ENCODE measurements at regions not wholly inside any gene's neighbourhood (a gene's known extent, or its start where the extent isn't known, plus 50 kb on each side); places are given as distances from the start of the nearest gene placed in this dataset.

DNA sequence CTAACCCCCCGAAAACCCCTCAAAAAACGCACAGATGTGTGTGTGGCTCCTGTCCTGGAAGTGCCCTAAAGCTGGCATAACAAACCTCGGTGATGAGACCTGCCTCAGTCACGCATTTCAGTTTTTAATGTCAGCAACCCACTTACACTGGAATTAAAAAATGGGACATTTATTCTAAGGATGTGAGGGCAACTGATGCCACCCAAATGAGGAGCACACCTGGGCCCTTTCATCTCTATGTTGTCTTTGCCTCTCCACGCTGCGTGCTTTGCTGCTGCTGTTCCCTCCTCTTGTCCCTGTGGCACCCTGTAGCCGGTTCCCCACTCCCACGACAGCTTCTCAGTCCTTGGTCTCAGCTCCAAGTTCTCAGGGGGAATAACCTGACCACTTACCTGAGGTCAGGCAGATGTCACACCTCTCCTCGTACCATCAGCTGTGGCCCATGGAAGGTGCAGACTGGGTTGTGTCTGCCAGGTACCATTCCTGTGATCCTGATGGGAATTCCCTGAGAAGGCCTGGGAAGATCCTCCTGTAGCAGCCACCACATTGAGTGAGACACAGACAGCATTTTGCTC, 134.2 kb upstream of the THBS2 start:
- Histone ChIP-seq H3K79me2 (ENCODE audit: control insufficient read depth, insufficient read depth, low read length) (no peaks in the 10 kb centered on the region), H3K36me3 (ENCODE audit: control insufficient read depth in 2 of 2, extremely low read depth in 1 of 2, insufficient read depth in 2 of 2, low read length in 2 of 2) (no peaks in the 10 kb centered on the region), H3K27me3 (ENCODE audit: control insufficient read depth, extremely low read depth, insufficient read depth, low read length) (peaks cover 3% of the 10 kb centered on the region), H3K4me1 (ENCODE audit: control insufficient read depth, extremely low read depth, insufficient read depth, low read length) (no peaks in the 10 kb centered on the region), H3K9me1 (ENCODE audit: control insufficient read depth, extremely low read depth, insufficient read depth, low read length) (no peaks in the 10 kb centered on the region), H3K4me3 (ENCODE audit: control insufficient read depth in 2 of 3, extremely low read depth in 1 of 3, insufficient read depth in 2 of 3, low read depth in 1 of 3, low read length in 3 of 3) (no peak overlapping the region), H4K20me1 (ENCODE audit: control insufficient read depth, extremely low read depth, insufficient read depth, low read length) (no peaks in the 10 kb centered on the region), H3K4me2 (ENCODE audit: control insufficient read depth, extremely low read depth, insufficient read depth, low read depth, low read length) (no peak overlapping the region), H3K9me3 (ENCODE audit: control insufficient read depth, low read depth, low read length) (no peaks in the 10 kb centered on the region), H2AFZ (ENCODE audit: control insufficient read depth, low read length) (no peak overlapping the region), H3K9ac (ENCODE audit: control insufficient read depth, extremely low read depth, insufficient read depth, low read length) (no peak overlapping the region), H3K27ac (ENCODE audit: control insufficient read depth, insufficient read depth, low read length) (no peak overlapping the region)
- no peak for FAIRE-seq
- dilution Hi-C loops (cut with MboI; ENCODE audit: extremely low pct_ligation_motif_present, low sequenced_read_pairs), result no loop called here
- DNase-seq (ENCODE audit: low read depth, low spot score), result no peak
- TF ChIP-seq CTCF (optimal IDR thresholded peaks at IDR 0.05 in 1 of 3, IDR thresholded peaks at IDR 0.05 in 1 of 3, conservative IDR thresholded peaks at IDR 0.05 in 1 of 3; ENCODE audit: extremely low read depth in 1 of 3, insufficient read depth in 2 of 3, low read length in 3 of 3) (no peak), EZH2 (IDR thresholded peaks at IDR 0.05; ENCODE audit: low read length) (no peak)

GRCh38 chr6:169386411-169387057, 132.9 kb upstream of the THBS2 start:
- Histone ChIP-seq H3K4me3 (ENCODE audit: control insufficient read depth in 2 of 3, extremely low read depth in 1 of 3, insufficient read depth in 2 of 3, low read depth in 1 of 3, low read length in 3 of 3) (no peak overlapping the region), H3K27me3 (ENCODE audit: control insufficient read depth, extremely low read depth, insufficient read depth, low read length) (peaks cover 3% of the 10 kb centered on the region), H3K9me3 (ENCODE audit: control insufficient read depth, low read depth, low read length) (no peaks in the 10 kb centered on the region), H2AFZ (ENCODE audit: control insufficient read depth, low read length) (no peak overlapping the region), H3K4me2 (ENCODE audit: control insufficient read depth, extremely low read depth, insufficient read depth, low read depth, low read length) (no peak overlapping the region), H3K4me1 (ENCODE audit: control insufficient read depth, extremely low read depth, insufficient read depth, low read length) (no peaks in the 10 kb centered on the region), H3K9me1 (ENCODE audit: control insufficient read depth, extremely low read depth, insufficient read depth, low read length) (no peaks in the 10 kb centered on the region), H3K27ac (ENCODE audit: control insufficient read depth, insufficient read depth, low read length) (no peak overlapping the region), H3K9ac (ENCODE audit: control insufficient read depth, extremely low read depth, insufficient read depth, low read length) (no peak overlapping the region), H4K20me1 (ENCODE audit: control insufficient read depth, extremely low read depth, insufficient read depth, low read length) (no peaks in the 10 kb centered on the region), H3K36me3 (ENCODE audit: control insufficient read depth in 2 of 2, extremely low read depth in 1 of 2, insufficient read depth in 2 of 2, low read length in 2 of 2) (no peaks in the 10 kb centered on the region), H3K79me2 (ENCODE audit: control insufficient read depth, insufficient read depth, low read length) (no peaks in the 10 kb centered on the region)
- no peak for FAIRE-seq
- no peak for DNase-seq (ENCODE audit: low read depth, low spot score)
- TF ChIP-seq EZH2 (IDR thresholded peaks at IDR 0.05; ENCODE audit: low read length) (no peak), CTCF (optimal IDR thresholded peaks at IDR 0.05 in 1 of 3, IDR thresholded peaks at IDR 0.05 in 1 of 3, conservative IDR thresholded peaks at IDR 0.05 in 1 of 3; ENCODE audit: extremely low read depth in 1 of 3, insufficient read depth in 2 of 3, low read length in 3 of 3) (no peak)
- dilution Hi-C loops (cut with MboI; ENCODE audit: extremely low pct_ligation_motif_present, low sequenced_read_pairs), result no loop called here

Measured in keratinocyte (primary cell).